IPS DF 6.9 (cell line): ENCODE measurements at regions not wholly inside any gene's neighbourhood (a gene's known extent, or its start where the extent isn't known, plus 50 kb on each side); places are given as distances from the start of the nearest gene placed in this dataset.

Experiments
- DNase-seq: peaks from one replicate; pipeline ENCODE4 v3.0.0-alpha.2; 2013; ENCODE audit warnings: low read depth, low spot score
- H3K27ac ChIP-seq: one replicate; pipeline ENCODE4 v1.5.1; 2013; ENCODE audit warnings: low read length, control low read depth
- H3K27me3 ChIP-seq: 2 replicates; pipeline ENCODE4 v1.6.1; 2013; ENCODE audit warnings: mild to moderate bottlenecking, low read length; ENCODE audit not compliant: control insufficient read depth, insufficient read depth
- H3K36me3 ChIP-seq: 2 replicates; pipeline ENCODE4 v1.6.1; 2013; ENCODE audit warnings: low read length; ENCODE audit not compliant: control insufficient read depth, insufficient read depth
- H3K4me1 ChIP-seq: 2 replicates; pipeline ENCODE4 v1.6.1; 2013; ENCODE audit warnings: low read length; ENCODE audit not compliant: control insufficient read depth, insufficient read depth
- H3K4me3 ChIP-seq: 2 replicates; pipeline ENCODE4 v1.5.1; 2013; ENCODE audit warnings: mild to moderate bottlenecking, low read length
- H3K9me3 ChIP-seq: 2 replicates; pipeline ENCODE4 v1.6.1; 2013; ENCODE audit warnings: low read length, inconsistent platforms; ENCODE audit not compliant: control insufficient read depth, insufficient read depth
- WGBS: extraction: QIAGEN DNeasy Blood & Tissue Kit; methylation state at CpG from one replicate; pipeline ENCODE4 v1.1.7; 2013; ENCODE audit warnings: mixed read lengths, missing lambda C conversion rate; ENCODE audit not compliant: insufficient read length, insufficient coverage; 5-methylcytosine and 5-hydroxymethylcytosine counted together

DNA sequence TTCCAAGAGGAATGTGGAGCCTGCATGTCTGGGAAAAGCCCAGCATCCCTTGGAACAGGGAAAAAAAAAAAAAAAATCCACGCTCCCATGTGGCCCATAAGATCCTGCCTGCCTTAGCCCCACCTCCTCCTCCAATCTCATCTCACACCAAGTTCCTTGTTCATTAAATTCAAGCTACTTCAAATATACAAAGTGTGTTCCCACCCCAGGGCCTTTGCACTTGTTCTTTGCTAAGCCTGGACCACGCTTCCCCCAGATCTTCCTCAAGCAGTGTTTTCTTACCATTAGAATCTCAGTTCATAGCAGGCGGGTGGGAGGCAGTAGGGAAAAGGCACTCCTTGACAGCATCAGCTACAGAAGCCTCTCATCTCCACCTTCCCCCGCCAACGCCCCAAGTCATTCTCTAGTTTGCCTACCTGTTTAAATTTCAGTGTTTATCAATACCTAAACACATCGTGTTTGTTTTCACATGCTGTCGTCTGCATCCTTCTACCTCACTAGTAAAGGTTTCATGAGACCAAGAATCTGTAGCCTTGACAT is 262.8 kb downstream of the FGFR2 start:
- DNase-seq, result no peak
- WGBS, result no CpG with 5 or more reads among the region's 7 CpGs

DNA sequence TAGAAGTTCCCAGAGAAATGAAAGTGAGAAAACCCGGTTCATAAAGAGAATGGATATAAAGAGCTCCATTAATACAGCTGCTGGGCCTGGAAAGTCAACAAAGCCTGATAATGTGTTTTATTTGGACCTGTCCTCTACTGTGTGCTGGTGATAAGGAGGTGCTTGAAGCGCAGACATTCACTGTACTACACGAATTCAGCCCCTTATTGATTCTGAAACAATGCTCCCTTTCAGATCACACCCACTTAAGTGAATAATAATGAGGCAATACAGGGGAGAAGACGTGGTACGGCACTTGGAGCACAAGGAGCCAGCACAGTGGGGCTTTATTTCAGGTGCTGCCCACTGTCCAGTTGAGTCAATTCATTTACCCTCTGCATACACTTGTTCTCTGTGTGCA is 260.8 kb downstream of the FGFR2 start:
- H3K4me1 ChIP-seq, result peaks cover 6% of the 10 kb centered on the region; the same call in 1 of the 2 replicates
- H3K36me3 ChIP-seq, result no peaks in the 10 kb centered on the region
- no CpG with 5 or more reads among the region's 5 CpGs for WGBS
- DNase-seq, result no peak
- H3K27ac ChIP-seq, result no peak overlapping the region
- H3K4me3 ChIP-seq, result no peak overlapping the region
- H3K9me3 ChIP-seq, result no peaks in the 10 kb centered on the region
- H3K27me3 ChIP-seq, result no peaks in the 10 kb centered on the region

More for the DNA sequence above, 262.8 kb downstream of the FGFR2 start:
- Histone ChIP-seq H3K4me1 (peaks cover 4% of the 10 kb centered on the region; the same call in 1 of the 2 replicates), H3K36me3 (no peaks in the 10 kb centered on the region), H3K4me3 (no peak overlapping the region), H3K9me3 (no peaks in the 10 kb centered on the region), H3K27me3 (no peaks in the 10 kb centered on the region), H3K27ac (no peak overlapping the region)

GRCh38 chr10:121338206-121338980 is 259.9 kb downstream of the FGFR2 start:
- WGBS, result no CpG with 5 or more reads among the region's 9 CpGs

GRCh38 chr10:121339114-121339513 is 259.1 kb downstream of the FGFR2 start:
- H3K27ac ChIP-seq, result no peak overlapping the region
- peaks cover 6% of the 10 kb centered on the region; the same call in 1 of the 2 replicates for H3K4me1 ChIP-seq
- no CpG with 5 or more reads among the region's 5 CpGs for WGBS
- DNase-seq, result no peak
- H3K36me3 ChIP-seq, result no peaks in the 10 kb centered on the region
- no peak overlapping the region for H3K4me3 ChIP-seq
- no peaks in the 10 kb centered on the region for H3K9me3 ChIP-seq
- H3K27me3 ChIP-seq, result no peaks in the 10 kb centered on the region

More at GRCh38 chr10:121338206-121338980, 259.9 kb downstream of the FGFR2 start:
- Histone ChIP-seq H3K4me3 (no peak overlapping the region), H3K27me3 (no peaks in the 10 kb centered on the region), H3K27ac (no peak overlapping the region), H3K9me3 (no peaks in the 10 kb centered on the region), H3K4me1 (peaks cover 6% of the 10 kb centered on the region; the same call in 1 of the 2 replicates), H3K36me3 (no peaks in the 10 kb centered on the region)
- DNase-seq, result no peak

DNA sequence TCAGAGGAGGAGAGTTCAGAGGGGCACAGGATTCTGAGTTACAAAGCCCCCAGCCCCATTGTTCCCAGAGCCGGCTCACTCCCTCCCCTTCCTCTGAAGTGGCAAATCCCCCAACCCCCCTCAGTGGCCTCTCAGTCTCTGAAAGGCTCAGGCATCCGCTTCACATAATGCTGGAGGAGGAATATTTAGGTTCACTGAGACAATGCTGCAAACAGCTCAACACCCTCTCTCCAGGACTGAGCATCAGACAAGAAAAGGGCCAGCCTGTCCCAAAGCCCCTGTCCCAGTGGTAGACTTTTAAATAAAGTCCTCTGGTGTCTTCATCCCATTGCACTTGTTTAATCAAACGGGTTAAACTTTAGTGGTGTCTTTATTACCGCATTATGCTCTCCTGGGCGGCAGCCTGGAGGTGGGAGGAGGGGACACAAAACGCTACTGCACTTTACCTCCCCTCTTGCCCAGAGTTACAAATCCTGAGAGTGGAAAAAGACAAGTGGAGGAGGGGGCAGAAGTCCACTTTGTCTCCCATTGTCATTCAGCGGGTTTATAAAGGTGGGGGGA is 257.9 kb downstream of the FGFR2 start:
- Histone ChIP-seq H3K36me3 (no peaks in the 10 kb centered on the region), H3K4me1 (peaks cover 6% of the 10 kb centered on the region; the same call in 1 of the 2 replicates), H3K4me3 (no peak overlapping the region), H3K27me3 (no peaks in the 10 kb centered on the region), H3K27ac (no peak overlapping the region), H3K9me3 (no peaks in the 10 kb centered on the region)
- no CpG with 5 or more reads among the region's 7 CpGs for WGBS
- no peak for DNase-seq

DNA sequence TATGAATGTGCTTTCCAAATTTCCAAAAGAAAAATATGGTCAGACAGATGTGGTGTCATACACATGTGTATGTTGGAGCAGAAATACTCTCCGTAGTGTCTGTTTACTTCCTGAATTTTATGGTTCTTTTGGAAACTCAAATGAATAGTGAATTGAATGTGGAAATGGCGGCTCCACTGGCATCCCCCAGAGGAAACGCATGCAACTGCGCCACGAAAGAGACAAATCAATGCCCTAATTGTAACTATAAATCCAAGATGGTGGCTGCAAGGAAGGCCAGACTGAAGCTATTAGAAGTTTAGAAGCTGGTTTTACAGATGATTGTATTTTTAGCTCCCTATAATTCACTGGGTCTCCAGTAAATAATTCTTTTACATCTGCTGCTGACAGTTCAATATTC is 246.7 kb downstream of the FGFR2 start:
- no CpG with 5 or more reads among the region's 5 CpGs for WGBS
- DNase-seq, result no peak
- H3K27ac ChIP-seq, result no peak overlapping the region
- no peaks in the 10 kb centered on the region for H3K36me3 ChIP-seq
- H3K27me3 ChIP-seq, result no peaks in the 10 kb centered on the region
- H3K4me1 ChIP-seq, result no peaks in the 10 kb centered on the region
- H3K9me3 ChIP-seq, result no peaks in the 10 kb centered on the region
- H3K4me3 ChIP-seq, result no peak overlapping the region

DNA sequence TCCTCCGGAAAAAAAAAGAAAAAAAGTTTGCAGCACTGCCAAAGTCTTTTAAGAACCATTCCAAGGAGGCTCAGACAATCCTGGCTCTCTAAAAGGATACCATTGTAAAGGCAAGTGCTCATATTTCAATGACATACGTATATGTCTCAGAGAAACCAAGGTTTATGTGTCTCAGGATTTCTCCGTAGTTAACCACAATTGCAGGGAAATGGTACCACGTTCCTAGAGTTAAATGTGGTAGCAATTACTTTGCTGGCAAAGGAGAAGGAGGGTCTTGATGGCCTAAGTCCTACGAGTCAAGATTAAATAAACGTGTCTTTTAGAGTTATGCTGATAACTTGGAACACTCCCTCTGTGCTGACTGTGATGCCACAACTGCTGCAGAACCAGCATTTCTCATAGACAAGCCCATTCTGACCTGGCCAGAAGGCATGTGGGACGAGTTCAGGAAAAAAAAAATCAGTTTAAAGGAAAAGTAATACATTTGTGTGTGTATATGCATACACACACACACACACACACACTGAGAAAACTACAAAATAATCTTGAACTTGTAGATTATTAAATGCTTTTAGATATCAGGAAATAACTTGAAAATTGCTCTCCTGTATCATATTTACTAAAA is 245.9 kb downstream of the FGFR2 start:
- Histone ChIP-seq H3K9me3 (no peaks in the 10 kb centered on the region), H3K27ac (no peak overlapping the region), H3K4me1 (no peaks in the 10 kb centered on the region), H3K27me3 (no peaks in the 10 kb centered on the region), H3K36me3 (no peaks in the 10 kb centered on the region), H3K4me3 (no peak overlapping the region)
- no peak for DNase-seq
- WGBS, result no CpG with 5 or more reads among the region's 7 CpGs

DNA sequence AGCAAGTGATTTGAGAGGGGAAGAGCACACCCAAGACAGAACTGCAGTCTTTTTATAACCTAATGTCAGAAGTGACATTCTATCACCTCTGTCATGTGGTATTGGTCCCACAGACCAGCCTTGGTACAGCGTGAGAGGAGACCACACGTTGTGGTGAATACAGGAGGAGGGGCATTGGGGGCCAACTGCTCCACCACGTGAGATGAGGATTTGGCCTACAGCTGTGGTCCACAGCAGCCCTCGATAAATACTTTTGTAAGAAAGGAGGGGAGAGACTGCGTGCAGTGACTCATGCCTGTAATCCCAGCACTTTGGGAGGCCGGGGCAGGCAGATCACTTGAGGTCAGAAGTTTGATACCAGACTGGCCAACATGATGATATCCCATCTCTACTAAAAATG is 243.1 kb downstream of the FGFR2 start:
- Histone ChIP-seq H3K9me3 (no peaks in the 10 kb centered on the region), H3K27ac (no peak overlapping the region), H3K36me3 (no peaks in the 10 kb centered on the region), H3K4me3 (no peak overlapping the region), H3K4me1 (no peaks in the 10 kb centered on the region), H3K27me3 (no peaks in the 10 kb centered on the region)
- WGBS, result no CpG with 5 or more reads among the region's 6 CpGs
- no peak for DNase-seq

DNA sequence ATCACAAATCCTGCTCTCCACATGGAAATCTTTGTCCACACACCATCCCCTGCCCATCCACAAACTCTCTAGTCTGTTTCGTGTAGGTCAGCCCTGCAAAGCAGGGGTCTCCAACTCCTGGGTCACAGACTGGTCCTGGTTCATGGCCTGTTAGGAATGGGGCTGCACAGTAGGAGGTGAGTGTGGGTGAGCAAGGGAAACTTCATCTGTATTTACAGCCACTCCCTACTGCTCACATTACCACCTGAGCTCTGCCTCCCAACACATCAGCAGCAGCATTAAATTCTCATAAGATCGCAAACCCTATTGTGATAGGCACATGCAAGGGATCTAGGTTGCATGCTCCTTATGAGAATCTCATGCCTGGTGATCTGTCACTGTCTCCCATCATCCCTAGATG is 242.1 kb downstream of the FGFR2 start:
- no peak for DNase-seq
- no peaks in the 10 kb centered on the region for H3K9me3 ChIP-seq
- WGBS, result no CpG with 5 or more reads among the region's 2 CpGs

DNA sequence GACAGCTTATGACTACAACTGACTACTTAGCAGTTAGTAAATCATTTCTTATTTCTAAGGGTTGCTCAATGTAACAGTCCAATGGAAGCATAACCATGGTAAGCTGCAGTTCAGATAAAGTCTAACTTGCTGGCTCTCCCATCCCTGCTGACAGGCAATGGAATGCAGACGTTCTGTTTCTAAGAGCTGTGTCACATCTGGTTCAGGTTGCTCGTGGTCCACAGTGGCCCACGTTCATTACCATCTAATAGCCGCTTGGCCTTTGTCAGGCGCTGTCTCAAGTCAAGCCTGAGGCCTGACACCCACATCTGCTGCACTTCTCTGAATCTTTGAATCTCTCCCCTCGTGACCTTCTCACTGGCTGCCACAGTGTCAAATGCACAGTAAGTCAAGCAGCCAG is 240.8 kb downstream of the FGFR2 start:
- H3K4me3 ChIP-seq, result no peak overlapping the region
- H3K27me3 ChIP-seq, result no peaks in the 10 kb centered on the region
- H3K27ac ChIP-seq, result no peak overlapping the region
- no CpG with 5 or more reads among the region's 6 CpGs for WGBS
- no peak for DNase-seq
- no peaks in the 10 kb centered on the region for H3K36me3 ChIP-seq
- H3K4me1 ChIP-seq, result no peaks in the 10 kb centered on the region
- H3K9me3 ChIP-seq, result no peaks in the 10 kb centered on the region

More for the DNA sequence above, 242.1 kb downstream of the FGFR2 start:
- Histone ChIP-seq H3K27me3 (no peaks in the 10 kb centered on the region), H3K27ac (no peak overlapping the region), H3K36me3 (no peaks in the 10 kb centered on the region), H3K4me1 (no peaks in the 10 kb centered on the region), H3K4me3 (no peak overlapping the region)
